DOHH2 (cell line): ENCODE measurements at regions not wholly inside any gene's neighbourhood (a gene's known extent, or its start where the extent isn't known, plus 50 kb on each side); places are given as distances from the start of the nearest gene placed in this dataset.

Experiments
- CTCF ChIP-seq: fragments of 200-600 bp; sonication (generic); IDR thresholded peaks from one replicate; pipeline ENCODE4 v1.5.1; 2014; ENCODE audit warnings: antibody characterized with exemption, mild to moderate bottlenecking, low read depth, low read length; ENCODE audit not compliant: poor library complexity, severe bottlenecking
- EZH2phosphoT487 ChIP-seq: fragments of 200-600 bp; sonication (generic); IDR thresholded peaks from 2 replicates; pipeline ENCODE4 v1.6.1; 2017; ENCODE audit warnings: borderline replicate concordance, mild to moderate bottlenecking, antibody characterized with exemption, low read length, moderate library complexity, mixed read lengths

- TF ChIP-seq CTCF = no peak
- no peak for TF ChIP-seq EZH2phosphoT487
Measured at GRCh38 chr9:118109542-118109941, 405.3 kb downstream of the TLR4 start.
